ENCODE measurements at regions not wholly inside any gene's neighbourhood (a gene's known extent, or its start where the extent isn't known, plus 50 kb on each side); places are given as distances from the start of the nearest gene placed in this dataset.

DNA sequence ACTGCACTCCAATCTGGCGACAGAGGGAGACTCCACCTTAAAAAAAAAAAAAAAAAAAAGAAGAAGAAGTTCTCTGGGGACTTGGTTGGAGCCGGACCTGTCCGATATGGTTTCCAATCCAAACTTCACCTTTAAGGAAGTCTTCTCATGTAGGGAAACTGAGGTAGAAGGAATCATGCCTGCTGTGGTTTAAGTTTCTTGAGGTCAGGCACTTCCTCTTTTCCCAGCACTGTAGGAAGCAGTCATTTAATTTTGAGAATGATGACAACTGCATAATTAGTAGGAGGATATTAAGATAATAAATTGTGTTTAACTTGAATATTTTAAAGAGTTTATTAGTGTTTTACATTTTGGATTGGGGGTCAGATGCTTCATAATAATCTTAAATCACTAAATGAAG, 62.9 kb downstream of the KCNE4 start:
- H3K9me3 ChIP-seq (ENCODE audit: control insufficient read depth, low read depth, low read length): no peaks in the 10 kb centered on the region
- no peak overlapping the region for H2BK120ac ChIP-seq (ENCODE audit: low read depth, low read length, poor library complexity, severe bottlenecking)
- no peak overlapping the region for H2BK5ac ChIP-seq (ENCODE audit: insufficient read length, low read length)
- H3K4me1 ChIP-seq (ENCODE audit: insufficient read depth, low read length): no peaks in the 10 kb centered on the region; the same call in 1 of the 2 replicates
- no peaks in the 10 kb centered on the region; the same call in none of the 2 replicates for H3K27me3 Mint-ChIP-seq (ENCODE audit: low read depth)
- H2AFZ ChIP-seq (ENCODE audit: low read length): no peak overlapping the region
- no peak for DNase-seq
- no peak overlapping the region for H3K27ac ChIP-seq (ENCODE audit: insufficient read length, low read depth, low read length)
- no peak overlapping the region for H3K4me3 Mint-ChIP-seq
- no peak overlapping the region for H2AK5ac ChIP-seq (ENCODE audit: insufficient read length, low read length)
- H3K14ac ChIP-seq (ENCODE audit: insufficient read depth, low read length): no peak overlapping the region
- no peak overlapping the region for H2BK12ac ChIP-seq (ENCODE audit: insufficient read length, low read depth, low read length)
- no peaks in the 10 kb centered on the region for H3K27me3 ChIP-seq (ENCODE audit: insufficient read depth, low read length)
- peaks cover 0 to 5% of the 10 kb centered on the region in 2 experiments; a peak in 1 of 4 replicates for H3K4me1 Mint-ChIP-seq
- H3K23ac ChIP-seq (ENCODE audit: insufficient read length, low read depth, low read length): no peak overlapping the region
- no peak overlapping the region for H3K27ac Mint-ChIP-seq
- H4K5ac ChIP-seq (ENCODE audit: insufficient read length, low read depth, low read length): no peak overlapping the region
- no peaks in the 10 kb centered on the region for H3K9me3 Mint-ChIP-seq
- H3T11ph ChIP-seq (ENCODE audit: low read length): no peak overlapping the region
- no peak overlapping the region for H4K91ac ChIP-seq (ENCODE audit: insufficient read length, low read depth, low read length)
- no peak overlapping the region for H3K4me2 ChIP-seq (ENCODE audit: insufficient read depth, insufficient read length, low read length)
- no peaks in the 10 kb centered on the region for H3K79me2 ChIP-seq (ENCODE audit: insufficient read depth, low read length)
- no peak overlapping the region for H2BK15ac ChIP-seq (ENCODE audit: low read depth, low read length)
- H3K4ac ChIP-seq (ENCODE audit: low read depth, low read length): no peak overlapping the region
- no CpG with 5 or more reads among the region's 3 CpGs for WGBS (ENCODE audit: extremely low coverage, insufficient read length, low lambda C conversion rate)
- H3K9ac ChIP-seq (ENCODE audit: extremely low read depth, insufficient read length, low read length): no peak overlapping the region
- no peaks in the 10 kb centered on the region for H3K23me2 ChIP-seq (ENCODE audit: insufficient read length, low read depth, low read length, poor library complexity, severe bottlenecking)
- H3K36me3 Mint-ChIP-seq (ENCODE audit: insufficient read depth in 1 of 3, low read depth in 3 of 3): no peaks in the 10 kb centered on the region
- no peaks in the 10 kb centered on the region for H3K79me1 ChIP-seq (ENCODE audit: insufficient read depth, low read depth, low read length, poor library complexity, severe bottlenecking)
- H3K18ac ChIP-seq (ENCODE audit: insufficient read length, low read depth, low read length): no peak overlapping the region
- no peak overlapping the region for H3K56ac ChIP-seq (ENCODE audit: insufficient read length, low read depth, low read length)
- no peaks in the 10 kb centered on the region for H4K20me1 ChIP-seq (ENCODE audit: control insufficient read depth, insufficient read depth, insufficient read length)
- TF ChIP-seq, protein P1, sequence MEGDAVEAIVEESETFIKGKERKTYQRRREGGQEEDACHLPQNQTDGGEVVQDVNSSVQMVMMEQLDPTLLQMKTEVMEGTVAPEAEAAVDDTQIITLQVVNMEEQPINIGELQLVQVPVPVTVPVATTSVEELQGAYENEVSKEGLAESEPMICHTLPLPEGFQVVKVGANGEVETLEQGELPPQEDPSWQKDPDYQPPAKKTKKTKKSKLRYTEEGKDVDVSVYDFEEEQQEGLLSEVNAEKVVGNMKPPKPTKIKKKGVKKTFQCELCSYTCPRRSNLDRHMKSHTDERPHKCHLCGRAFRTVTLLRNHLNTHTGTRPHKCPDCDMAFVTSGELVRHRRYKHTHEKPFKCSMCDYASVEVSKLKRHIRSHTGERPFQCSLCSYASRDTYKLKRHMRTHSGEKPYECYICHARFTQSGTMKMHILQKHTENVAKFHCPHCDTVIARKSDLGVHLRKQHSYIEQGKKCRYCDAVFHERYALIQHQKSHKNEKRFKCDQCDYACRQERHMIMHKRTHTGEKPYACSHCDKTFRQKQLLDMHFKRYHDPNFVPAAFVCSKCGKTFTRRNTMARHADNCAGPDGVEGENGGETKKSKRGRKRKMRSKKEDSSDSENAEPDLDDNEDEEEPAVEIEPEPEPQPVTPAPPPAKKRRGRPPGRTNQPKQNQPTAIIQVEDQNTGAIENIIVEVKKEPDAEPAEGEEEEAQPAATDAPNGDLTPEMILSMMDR (conservative IDR thresholded peaks at IDR 0.05): no peak
- H2BK20ac ChIP-seq (ENCODE audit: low read depth, low read length, poor library complexity, severe bottlenecking): no peak overlapping the region
- H4K8ac ChIP-seq (replicated peaks; ENCODE audit: insufficient read length, low read depth, low read length): no peak overlapping the region

Measured in H9 (cell line).